H9 (cell line): ENCODE measurements at regions not wholly inside any gene's neighbourhood (a gene's known extent, or its start where the extent isn't known, plus 50 kb on each side); places are given as distances from the start of the nearest gene placed in this dataset.

Experiments used
- DNase-seq: peaks from one replicate; pipeline ENCODE4 v3.0.0-alpha.2; 2017
- H2AFZ ChIP-seq: one replicate; pipeline ENCODE4 v1.6.1; 2013; ENCODE audit warnings: mild to moderate bottlenecking, low read length, control low read depth, moderate library complexity
- H2AK5ac ChIP-seq: 2 replicates; pipeline ENCODE4 v1.6.1; 2013; ENCODE audit warnings: low read length, control low read depth, mixed read lengths; ENCODE audit not compliant: insufficient read length
- H2BK120ac ChIP-seq: one replicate; pipeline ENCODE4 v1.6.1; 2013; ENCODE audit warnings: low read depth, mild to moderate bottlenecking, low read length, control low read depth, inconsistent platforms; ENCODE audit not compliant: poor library complexity, severe bottlenecking
- H2BK12ac ChIP-seq: 2 replicates; pipeline ENCODE4 v1.6.1; 2013; ENCODE audit warnings: low read length, control low read depth, mixed read lengths, low read depth; ENCODE audit not compliant: insufficient read length
- H2BK15ac ChIP-seq: 2 replicates; pipeline ENCODE4 v1.6.1; 2013; ENCODE audit warnings: low read depth, low read length, control low read depth
- H2BK20ac ChIP-seq: one replicate; pipeline ENCODE4 v1.6.1; 2013; ENCODE audit warnings: low read depth, mild to moderate bottlenecking, low read length, control low read depth, inconsistent platforms; ENCODE audit not compliant: poor library complexity, severe bottlenecking
- H2BK5ac ChIP-seq: 2 replicates; pipeline ENCODE4 v1.6.1; 2013; ENCODE audit warnings: low read length, control low read depth, mixed read lengths; ENCODE audit not compliant: insufficient read length
- H3K14ac ChIP-seq: 2 replicates; pipeline ENCODE4 v1.6.1; 2013; ENCODE audit warnings: low read length, control low read depth; ENCODE audit not compliant: insufficient read depth
- H3K18ac ChIP-seq: 2 replicates; pipeline ENCODE4 v1.6.1; 2013; ENCODE audit warnings: low read depth, mild to moderate bottlenecking, mixed read lengths, low read length, control low read depth; ENCODE audit not compliant: insufficient read length
- H3K23ac ChIP-seq: 2 replicates; pipeline ENCODE4 v1.6.1; 2013; ENCODE audit warnings: low read length, control low read depth, mixed read lengths, low read depth; ENCODE audit not compliant: insufficient read length
- H3K23me2 ChIP-seq: 2 replicates; pipeline ENCODE4 v1.6.1; 2013; ENCODE audit warnings: low read depth, mild to moderate bottlenecking, mixed read lengths, low read length, control low read depth; ENCODE audit not compliant: insufficient read length, poor library complexity, severe bottlenecking
- H3K27ac ChIP-seq: 2 replicates; pipeline ENCODE4 v1.5.1; 2013; ENCODE audit warnings: low read length, control low read depth, mixed read lengths, low read depth; ENCODE audit not compliant: insufficient read length
- H3K27me3 ChIP-seq: 2 replicates; pipeline ENCODE4 v1.6.1; 2013; ENCODE audit warnings: low read length, control low read depth, inconsistent platforms; ENCODE audit not compliant: insufficient read depth
- H3K4ac ChIP-seq: 2 replicates; pipeline ENCODE4 v1.6.1; 2013; ENCODE audit warnings: low read depth, mild to moderate bottlenecking, control low read depth, inconsistent platforms, low read length, moderate library complexity
- H3K4me1 ChIP-seq: 2 replicates; pipeline ENCODE4 v1.6.1; 2013; ENCODE audit warnings: low read length, control low read depth, inconsistent platforms; ENCODE audit not compliant: insufficient read depth
- H3K4me2 ChIP-seq: 2 replicates; pipeline ENCODE4 v1.6.1; 2013; ENCODE audit warnings: low read length, control low read depth, mixed read lengths; ENCODE audit not compliant: insufficient read length, insufficient read depth
- H3K56ac ChIP-seq: 2 replicates; pipeline ENCODE4 v1.6.1; 2013; ENCODE audit warnings: low read depth, mild to moderate bottlenecking, mixed read lengths, low read length, control low read depth; ENCODE audit not compliant: insufficient read length
- H3K79me1 ChIP-seq: 2 replicates; pipeline ENCODE4 v1.6.1; 2013; ENCODE audit warnings: low read depth, mild to moderate bottlenecking, moderate library complexity, low read length, control low read depth, inconsistent platforms; ENCODE audit not compliant: insufficient read depth, poor library complexity, severe bottlenecking
- H3K79me2 ChIP-seq: 2 replicates; pipeline ENCODE4 v1.6.1; 2013; ENCODE audit warnings: low read length, control low read depth, inconsistent platforms; ENCODE audit not compliant: insufficient read depth
- H3K9ac ChIP-seq: 2 replicates; pipeline ENCODE4 v1.6.1; 2013; ENCODE audit warnings: low read length, control low read depth, mixed read lengths; ENCODE audit not compliant: insufficient read length; ENCODE audit errors: extremely low read depth
- H3K9me3 ChIP-seq: one replicate; pipeline ENCODE4 v1.6.1; 2013; ENCODE audit warnings: low read depth, low read length, inconsistent platforms; ENCODE audit not compliant: control insufficient read depth
- H3T11ph ChIP-seq: one replicate; pipeline ENCODE4 v1.6.1; 2013; ENCODE audit warnings: mild to moderate bottlenecking, low read length, control low read depth, inconsistent platforms
- H4K20me1 ChIP-seq: one replicate; pipeline ENCODE4 v1.6.1; 2013; ENCODE audit not compliant: control insufficient read depth, insufficient read length, insufficient read depth
- H4K5ac ChIP-seq: 2 replicates; pipeline ENCODE4 v1.6.1; 2013; ENCODE audit warnings: low read depth, mild to moderate bottlenecking, mixed read lengths, low read length, control low read depth; ENCODE audit not compliant: insufficient read length
- H4K8ac ChIP-seq: replicated peaks from 2 replicates; pipeline ENCODE4 v1.6.1; 2013; ENCODE audit warnings: low read length, control low read depth, mixed read lengths, low read depth; ENCODE audit not compliant: insufficient read length
- H4K91ac ChIP-seq: 2 replicates; pipeline ENCODE4 v1.6.1; 2013; ENCODE audit warnings: low read depth, mild to moderate bottlenecking, moderate library complexity, mixed read lengths, low read length, control low read depth; ENCODE audit not compliant: insufficient read length
- H3K27ac Mint-ChIP-seq, 3 experiments: 2 replicates in 2 of 3; 3 replicates in 1 of 3; pipeline ENCODE4 v1.8.0; 2020 to 2021; ENCODE audit warnings: mixed read lengths in 3 of 3, mild to moderate bottlenecking in 1 of 3, moderate library complexity in 1 of 3
- H3K27me3 Mint-ChIP-seq: 2 replicates; pipeline ENCODE4 v1.8.0; 2021; ENCODE audit warnings: low read depth, mild to moderate bottlenecking, moderate library complexity, mixed read lengths
- H3K36me3 Mint-ChIP-seq, 3 experiments: 2 replicates in 2 of 3; 3 replicates in 1 of 3; pipeline ENCODE4 v1.8.0; 2020 to 2021; ENCODE audit warnings: low read depth in 3 of 3, mixed read lengths in 3 of 3; ENCODE audit not compliant: insufficient read depth in 1 of 3
- H3K4me1 Mint-ChIP-seq, 2 experiments: 2 replicates each; pipeline ENCODE4 v1.8.0; 2020; ENCODE audit warnings: mixed read lengths in 2 of 2
- H3K4me3 Mint-ChIP-seq, 2 experiments: 2 replicates in 1 of 2; 3 replicates in 1 of 2; pipeline ENCODE4 v1.8.0; 2020 to 2021; ENCODE audit warnings: mild to moderate bottlenecking in 2 of 2, mixed read lengths in 2 of 2, moderate library complexity in 1 of 2
- H3K9me3 Mint-ChIP-seq, 2 experiments: 2 replicates in 1 of 2; 3 replicates in 1 of 2; pipeline ENCODE4 v1.8.0; 2020; ENCODE audit warnings: mild to moderate bottlenecking in 2 of 2, mixed read lengths in 2 of 2, moderate library complexity in 1 of 2
- CTCF ChIP-seq: fragments of 200-600 bp; sonication (generic); conservative IDR thresholded peaks from 3 replicates; pipeline ENCODE4 v1.8.0; 2021; ENCODE audit warnings: antibody characterized with exemption, mild to moderate bottlenecking
- WGBS: extraction: QIAGEN DNeasy Blood & Tissue Kit; methylation state at CpG from one replicate; pipeline ENCODE4 v1.1.7; 2013; ENCODE audit warnings: missing lambda C conversion rate, low lambda C conversion rate, mixed read lengths; ENCODE audit not compliant: insufficient read length; ENCODE audit errors: extremely low coverage; 5-methylcytosine and 5-hydroxymethylcytosine counted together

DNA sequence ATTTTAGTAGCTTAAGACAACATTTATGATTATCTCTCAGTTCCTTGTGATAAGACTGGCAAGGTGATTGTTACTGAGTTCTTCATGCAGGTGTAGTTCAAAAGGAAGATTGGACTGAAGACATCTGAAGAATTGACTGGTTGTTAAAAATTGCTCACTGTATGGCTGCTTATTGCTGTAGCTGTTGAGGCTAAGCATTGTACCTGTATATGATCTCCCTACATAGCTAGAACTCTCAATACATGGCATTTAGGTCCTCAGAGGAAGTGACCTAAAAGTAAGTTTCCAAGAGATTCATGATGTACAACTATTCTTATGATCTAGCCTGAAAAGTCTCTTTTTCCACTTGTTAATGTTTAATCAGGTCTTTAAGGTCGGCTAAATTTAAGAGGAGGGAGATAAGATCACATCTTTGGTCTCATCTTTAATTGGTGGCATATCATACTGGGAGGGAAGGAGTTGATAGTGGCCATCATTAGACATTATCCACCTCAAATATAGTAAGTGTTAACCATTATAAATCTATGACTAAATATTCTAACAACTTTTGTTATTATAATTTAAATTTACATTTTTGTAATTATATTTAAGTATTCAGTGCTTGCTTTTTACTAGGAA lies 401.2 kb upstream of the EPHA7 start:
- no peak overlapping the region for H3T11ph ChIP-seq
- H3K79me2 ChIP-seq: no peaks in the 10 kb centered on the region
- no peak overlapping the region for H2BK20ac ChIP-seq
- WGBS: no CpG with 5 or more reads among the region's 1 CpG
- H2BK15ac ChIP-seq: no peak overlapping the region
- no peak overlapping the region for H2AFZ ChIP-seq
- H3K4me2 ChIP-seq: no peak overlapping the region
- no peak overlapping the region for H3K23ac ChIP-seq
- H3K9me3 ChIP-seq: no peaks in the 10 kb centered on the region
- H4K8ac ChIP-seq: no peak overlapping the region
- no peaks in the 10 kb centered on the region for H3K23me2 ChIP-seq
- no peak overlapping the region for H3K18ac ChIP-seq
- H3K79me1 ChIP-seq: no peaks in the 10 kb centered on the region
- TF ChIP-seq CTCF: no peak
- no peak for DNase-seq
- no peak overlapping the region for H3K56ac ChIP-seq
- H3K14ac ChIP-seq: no peak overlapping the region
- H3K27me3 ChIP-seq: no peaks in the 10 kb centered on the region
- Mint-ChIP-seq H3K9me3 (no peaks in the 10 kb centered on the region; a peak in 1 of 5 replicates), H3K27me3 (peaks cover 3% of the 10 kb centered on the region; the same call in 1 of the 2 replicates), H3K36me3 (peaks cover 15 to 40% (median 25%) of the 10 kb centered on the region in 3 experiments), H3K4me1 (peaks cover 31 to 32% of the 10 kb centered on the region in 2 experiments), H3K4me3 (no peak overlapping the region), H3K27ac (peak overlapping the region in 1 of 3 experiments; percentile 26; a peak in 2 of 7 replicates)
- no peaks in the 10 kb centered on the region; the same call in 1 of the 2 replicates for H3K4me1 ChIP-seq
- H4K91ac ChIP-seq: no peak overlapping the region
- H2BK12ac ChIP-seq: no peak overlapping the region
- H3K4ac ChIP-seq: no peak overlapping the region
- H2BK120ac ChIP-seq: no peak overlapping the region
- no peak overlapping the region for H4K5ac ChIP-seq
- no peak overlapping the region for H3K27ac ChIP-seq
- H4K20me1 ChIP-seq: no peaks in the 10 kb centered on the region
- H3K9ac ChIP-seq: no peak overlapping the region
- no peak overlapping the region for H2AK5ac ChIP-seq
- H2BK5ac ChIP-seq: no peak overlapping the region
